OCI-LY3 (cell line): ENCODE measurements at regions not wholly inside any gene's neighbourhood (a gene's known extent, or its start where the extent isn't known, plus 50 kb on each side); places are given as distances from the start of the nearest gene placed in this dataset.

Source experiments
- CTCF ChIP-seq: fragments of 200-600, 300-600 bp; sonication (generic); IDR thresholded peaks from 2 replicates; pipeline ENCODE4 v1.5.1; 2014; ENCODE audit warnings: antibody characterized with exemption, low read length, low read depth
- EZH2phosphoT487 ChIP-seq: fragments of 200-600 bp; shearing (Covaris generic); IDR thresholded peaks from 2 replicates; pipeline ENCODE4 v1.6.1; 2018; ENCODE audit warnings: antibody characterized with exemption, mixed run types, low read depth

GRCh38 chr12:113664224-113664681, 192.6 kb upstream of the LHX5 start:
- TF ChIP-seq CTCF, result no peak
- no peak for TF ChIP-seq EZH2phosphoT487
